Body of pancreas (tissue), 4 donors: ENCODE measurements at regions not wholly inside any gene's neighbourhood (a gene's known extent, or its start where the extent isn't known, plus 50 kb on each side); places are given as distances from the start of the nearest gene placed in this dataset.

Source experiments
- POLR2A ChIP-seq, 3 donors: fragments of 450-650 bp; IDR thresholded peaks; one replicate each; pipeline ENCODE4 v1.6.1; 2016; ENCODE audit warnings: antibody characterized with exemption in 3 of 3, mild to moderate bottlenecking in 2 of 3
- TF ChIP-seq, protein P1 (sequence below), 7 experiments: fragments of 450-650 bp in 4 of 7; fragments of 200-600 bp in 3 of 7; sonication (generic) in 3 of 7; IDR thresholded peaks; one replicate each; pipeline ENCODE4 v1.5.1; 2016 to 2019; ENCODE audit warnings: antibody characterized with exemption in 7 of 7

DNA sequence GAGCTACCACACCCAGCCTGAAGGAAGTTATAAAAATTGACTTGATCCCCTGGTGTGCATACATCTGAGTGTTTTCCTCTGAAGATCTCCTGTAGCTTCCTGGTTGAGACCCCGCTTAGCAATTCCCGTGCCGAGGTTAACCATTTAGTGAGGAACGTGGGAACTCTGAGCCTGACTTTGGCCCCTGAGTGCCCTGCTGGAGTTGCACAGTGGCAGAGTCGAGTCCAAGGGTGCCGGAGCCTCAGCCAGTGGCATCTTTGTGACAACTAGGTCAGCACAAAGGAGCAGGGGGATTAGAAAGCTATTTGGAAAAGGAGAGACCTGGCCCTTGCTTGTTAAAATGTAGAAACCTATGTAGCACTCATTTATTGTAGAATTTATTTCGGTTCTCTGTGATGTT is 561.2 kb upstream of the SALL3 start:
- TF ChIP-seq, protein P1, sequence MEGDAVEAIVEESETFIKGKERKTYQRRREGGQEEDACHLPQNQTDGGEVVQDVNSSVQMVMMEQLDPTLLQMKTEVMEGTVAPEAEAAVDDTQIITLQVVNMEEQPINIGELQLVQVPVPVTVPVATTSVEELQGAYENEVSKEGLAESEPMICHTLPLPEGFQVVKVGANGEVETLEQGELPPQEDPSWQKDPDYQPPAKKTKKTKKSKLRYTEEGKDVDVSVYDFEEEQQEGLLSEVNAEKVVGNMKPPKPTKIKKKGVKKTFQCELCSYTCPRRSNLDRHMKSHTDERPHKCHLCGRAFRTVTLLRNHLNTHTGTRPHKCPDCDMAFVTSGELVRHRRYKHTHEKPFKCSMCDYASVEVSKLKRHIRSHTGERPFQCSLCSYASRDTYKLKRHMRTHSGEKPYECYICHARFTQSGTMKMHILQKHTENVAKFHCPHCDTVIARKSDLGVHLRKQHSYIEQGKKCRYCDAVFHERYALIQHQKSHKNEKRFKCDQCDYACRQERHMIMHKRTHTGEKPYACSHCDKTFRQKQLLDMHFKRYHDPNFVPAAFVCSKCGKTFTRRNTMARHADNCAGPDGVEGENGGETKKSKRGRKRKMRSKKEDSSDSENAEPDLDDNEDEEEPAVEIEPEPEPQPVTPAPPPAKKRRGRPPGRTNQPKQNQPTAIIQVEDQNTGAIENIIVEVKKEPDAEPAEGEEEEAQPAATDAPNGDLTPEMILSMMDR (IDR thresholded peaks at IDR 0.05) = no peak
- TF ChIP-seq POLR2A (IDR thresholded peaks at IDR 0.05) = no peak
